ENCODE measurements at regions not wholly inside any gene's neighbourhood (a gene's known extent, or its start where the extent isn't known, plus 50 kb on each side); places are given as distances from the start of the nearest gene placed in this dataset.

- no peak for DNase-seq (ENCODE audit: low read depth)
Observed at GRCh38 chr3:69535613-69536012, 149.7 kb upstream of the FRMD4B start.

- no peak for DNase-seq (ENCODE audit: low read depth)
Observed at GRCh38 chr3:69532547-69533224, 146.8 kb upstream of the FRMD4B start.

GRCh38 chr3:69531576-69532546 is 146.0 kb upstream of the FRMD4B start:
- DNase-seq (ENCODE audit: low read depth), result no peak

GRCh38 chr3:69530554-69530953 is 144.7 kb upstream of the FRMD4B start:
- no peak for DNase-seq (ENCODE audit: low read depth)

GRCh38 chr3:69527498-69527897 is 141.6 kb upstream of the FRMD4B start:
- no peak for DNase-seq (ENCODE audit: low read depth)

GRCh38 chr3:69524816-69525215 is 138.9 kb upstream of the FRMD4B start:
- DNase-seq (ENCODE audit: low read depth), result no peak

- no peak for DNase-seq (ENCODE audit: low read depth)
Observed at GRCh38 chr3:69521286-69521685, 135.4 kb upstream of the FRMD4B start.

- DNase-seq (ENCODE audit: low read depth), result no peak
Observed at GRCh38 chr3:69511361-69511760, 125.5 kb upstream of the FRMD4B start.

- no peak for DNase-seq (ENCODE audit: low read depth)
Observed at GRCh38 chr3:69510481-69511030, 124.7 kb upstream of the FRMD4B start.

- no peak for DNase-seq (ENCODE audit: low read depth)
Observed at GRCh38 chr3:69509288-69509687, 123.4 kb upstream of the FRMD4B start.

GRCh38 chr3:69505770-69506407 is 120.0 kb upstream of the FRMD4B start:
- no peak for DNase-seq (ENCODE audit: low read depth)

GRCh38 chr3:69504232-69504631 is 118.3 kb upstream of the FRMD4B start:
- no peak for DNase-seq (ENCODE audit: low read depth)

GRCh38 chr3:69500604-69501003 is 114.7 kb upstream of the FRMD4B start:
- no peak for DNase-seq (ENCODE audit: low read depth)

- no peak for DNase-seq (ENCODE audit: low read depth)
Observed at GRCh38 chr3:69499899-69500421, 114.1 kb upstream of the FRMD4B start.

- DNase-seq (ENCODE audit: low read depth), result no peak
Observed at GRCh38 chr3:69499422-69499821, 113.5 kb upstream of the FRMD4B start.

GRCh38 chr3:69496856-69497255 is 111.0 kb upstream of the FRMD4B start:
- DNase-seq (ENCODE audit: low read depth), result no peak

GRCh38 chr3:69494185-69494584 is 108.3 kb upstream of the FRMD4B start:
- no peak for DNase-seq (ENCODE audit: low read depth)

GRCh38 chr3:69493157-69493556 is 107.3 kb upstream of the FRMD4B start:
- DNase-seq (ENCODE audit: low read depth), result no peak

GRCh38 chr3:69491975-69492374 is 106.1 kb upstream of the FRMD4B start:
- no peak for DNase-seq (ENCODE audit: low read depth)

GRCh38 chr3:69490971-69491370 is 105.1 kb upstream of the FRMD4B start:
- no peak for DNase-seq (ENCODE audit: low read depth)

- no peak for DNase-seq (ENCODE audit: low read depth)
Observed at GRCh38 chr3:69490235-69490634, 104.3 kb upstream of the FRMD4B start.

GRCh38 chr3:69488026-69488425 is 102.1 kb upstream of the FRMD4B start:
- DNase-seq (ENCODE audit: low read depth), result no peak
